ENCODE measurements at regions not wholly inside any gene's neighbourhood (a gene's known extent, or its start where the extent isn't known, plus 50 kb on each side); places are given as distances from the start of the nearest gene placed in this dataset.
"Not testable (repeated sequence)": the region's sequence is repeated elsewhere in the genome, so short reads cannot be mapped to it uniquely, and the experiment has no call there.

- no peak for DNase-seq
These were observed 336.3 kb downstream of the PPP1R3A start for GRCh38 chr7:113582471-113582870.

GRCh38 chr7:113563257-113563656, 355.6 kb downstream of the PPP1R3A start:
- DNase-seq = not testable (repeated sequence)

GRCh38 chr7:113562801-113563200, 356.0 kb downstream of the PPP1R3A start:
- DNase-seq = no peak

- no peak for DNase-seq
These were observed 356.6 kb downstream of the PPP1R3A start for GRCh38 chr7:113562242-113562641.

- DNase-seq = no peak
These were observed 357.4 kb downstream of the PPP1R3A start for GRCh38 chr7:113561446-113561845.

GRCh38 chr7:113550966-113551365, 367.8 kb downstream of the PPP1R3A start:
- DNase-seq = no peak

GRCh38 chr7:113548561-113548960, 370.2 kb downstream of the PPP1R3A start:
- no peak for DNase-seq

- no peak for DNase-seq
These were observed 370.7 kb downstream of the PPP1R3A start for GRCh38 chr7:113548137-113548536.

- DNase-seq = no peak
These were observed 397.3 kb downstream of the PPP1R3A start for GRCh38 chr7:113521468-113521867.

GRCh38 chr7:113519472-113519871, 399.3 kb downstream of the PPP1R3A start:
- DNase-seq = no peak

GRCh38 chr7:113504691-113505090, 386.3 kb upstream of the SMIM30 start:
- no peak for DNase-seq

- no peak for DNase-seq
These were observed 385.8 kb upstream of the SMIM30 start for GRCh38 chr7:113504142-113504541.

- not testable (repeated sequence) for DNase-seq
These were observed 378.2 kb upstream of the SMIM30 start for GRCh38 chr7:113496586-113496985.

- DNase-seq = not testable (repeated sequence)
These were observed 376.6 kb upstream of the SMIM30 start for GRCh38 chr7:113494797-113495566.

GRCh38 chr7:113491305-113491704, 373.0 kb upstream of the SMIM30 start:
- DNase-seq = no peak

GRCh38 chr7:113487925-113488731, 369.8 kb upstream of the SMIM30 start:
- DNase-seq = no peak

- DNase-seq = no peak
These were observed 368.2 kb upstream of the SMIM30 start for GRCh38 chr7:113486548-113486947.

- DNase-seq = no peak
These were observed 365.3 kb upstream of the SMIM30 start for GRCh38 chr7:113483657-113484056.

- DNase-seq = no peak
These were observed 362.2 kb upstream of the SMIM30 start for GRCh38 chr7:113480537-113480936.

- no peak for DNase-seq
These were observed 345.9 kb upstream of the SMIM30 start for GRCh38 chr7:113464096-113464855.

GRCh38 chr7:113460067-113460466, 341.7 kb upstream of the SMIM30 start:
- no peak for DNase-seq

GRCh38 chr7:113456533-113456932, 338.2 kb upstream of the SMIM30 start:
- DNase-seq = no peak

GRCh38 chr7:113454597-113455169, 336.3 kb upstream of the SMIM30 start:
- no peak for DNase-seq
